ENCODE measurements at regions not wholly inside any gene's neighbourhood (a gene's known extent, or its start where the extent isn't known, plus 50 kb on each side); places are given as distances from the start of the nearest gene placed in this dataset.

- H3K4me1 Mint-ChIP-seq (ENCODE audit: low read depth) = peaks cover 32% of the 10 kb centered on the region
- no peak overlapping the region for H3K27ac Mint-ChIP-seq
- CTCF ChIA-PET = no interaction called here
- no peaks in the 10 kb centered on the region for H3K27me3 Mint-ChIP-seq
- POLR2A ChIA-PET = no interaction called here
- no peak for DNase-seq
- no peaks in the 10 kb centered on the region for H3K36me3 Mint-ChIP-seq
- intact Hi-C loops (cut with micrococcal nuclease) = no loop called here
- no peak overlapping the region for H3K4me3 Mint-ChIP-seq
- no peaks in the 10 kb centered on the region for H3K9me3 Mint-ChIP-seq
Observed at GRCh38 chr15:70539409-70539808, 223.9 kb downstream of the UACA start.

- POLR2A ChIA-PET = interaction anchor here (0.9 kb wide), 1 partner anchor 10 kb away, joined by 4 read pairs; no protein-coding TSS in a partner anchor
Observed at GRCh38 chr15:70538278-70538677, 225.1 kb downstream of the UACA start.

GRCh38 chr15:70535955-70536338 is 227.4 kb downstream of the UACA start:
- ChIA-PET CTCF (interaction anchor here (1.6 to 1.8 kb wide), 3 partner anchors 23 to 1073 kb away, joined by 5 to 8 read pairs (median 6); no protein-coding TSS in a partner anchor), POLR2A (interaction anchor here (0.8 to 1.5 kb wide), 3 partner anchors 12 to 438 kb away, joined by 3 to 4 read pairs (median 3); partner anchors contain the start of gene TLE3)
- H3K4me3 Mint-ChIP-seq = peak overlapping the region; percentile 78

More at GRCh38 chr15:70538278-70538677, 225.1 kb downstream of the UACA start:
- no peaks in the 10 kb centered on the region for H3K9me3 Mint-ChIP-seq
- CTCF ChIA-PET = interaction anchor here (1.6 kb wide), 1 partner anchor 15 kb away, joined by 3 read pairs; no protein-coding TSS in a partner anchor
- no peaks in the 10 kb centered on the region for H3K36me3 Mint-ChIP-seq
- peaks cover 36% of the 10 kb centered on the region for H3K4me1 Mint-ChIP-seq (ENCODE audit: low read depth)
- no peak for DNase-seq
- intact Hi-C loops (cut with micrococcal nuclease) = no loop called here
- H3K27me3 Mint-ChIP-seq = no peaks in the 10 kb centered on the region
- H3K4me3 Mint-ChIP-seq = no peak overlapping the region
- no peak overlapping the region for H3K27ac Mint-ChIP-seq

DNA sequence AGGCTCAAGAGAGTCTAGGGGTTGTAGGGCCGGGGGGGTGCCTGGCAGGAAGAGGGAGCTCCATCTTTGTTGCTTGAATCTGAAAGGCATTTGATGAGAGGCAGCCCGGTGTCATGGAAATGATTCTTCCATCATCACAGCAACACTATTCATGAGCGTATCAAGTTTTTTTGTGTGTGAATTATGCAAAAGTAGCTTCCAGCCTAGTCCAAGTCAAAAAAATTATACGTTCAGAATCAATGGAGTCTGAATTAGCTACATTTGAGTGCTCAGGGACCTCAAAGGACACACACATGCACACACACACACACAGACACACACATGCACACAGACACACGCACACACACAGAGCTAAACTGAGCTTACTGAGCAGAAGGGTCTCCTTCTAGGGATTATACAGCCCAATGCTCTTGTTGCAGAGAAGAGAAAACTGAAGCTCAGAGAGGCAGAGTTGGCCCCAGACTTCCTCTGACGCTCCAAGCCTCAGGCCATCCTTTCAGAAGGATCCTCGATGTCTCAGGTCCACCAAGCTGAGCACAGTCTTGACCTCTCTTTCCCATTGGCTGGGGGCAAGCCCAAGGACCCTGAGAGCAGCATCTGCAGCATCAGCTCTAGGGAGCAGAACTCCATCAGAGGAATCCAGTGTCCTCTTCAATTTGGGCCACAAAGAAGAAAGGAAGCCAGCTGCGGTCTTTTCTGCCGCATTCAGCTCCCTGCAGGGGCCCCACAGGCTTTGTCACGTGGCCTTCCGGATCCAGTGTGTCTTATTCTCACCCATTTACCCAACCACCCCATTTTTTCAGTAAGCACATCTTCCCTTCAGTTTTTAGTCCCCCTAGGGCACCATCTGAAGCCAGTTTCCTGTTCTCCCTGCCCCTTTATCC is 228.0 kb downstream of the UACA start:
- ChIA-PET POLR2A (interaction anchor here (0.8 to 1.5 kb wide), 6 partner anchors 12 to 444 kb away, joined by 3 to 4 read pairs (median 3); partner anchors contain the start of gene TLE3), CTCF (interaction anchor here (1.0 to 1.8 kb wide), 8 partner anchors 8 to 1073 kb away, joined by 3 to 8 read pairs (median 5); no protein-coding TSS in a partner anchor)

More at GRCh38 chr15:70535955-70536338, 227.4 kb downstream of the UACA start:
- no peaks in the 10 kb centered on the region for H3K36me3 Mint-ChIP-seq
- intact Hi-C loops (cut with micrococcal nuclease) = loop anchor here (2.0 kb wide), 2 partner anchors 23 to 31 kb away; no protein-coding TSS in a partner anchor
- H3K9me3 Mint-ChIP-seq = no peaks in the 10 kb centered on the region
- DNase-seq = no peak
- peaks cover 45% of the 10 kb centered on the region for H3K4me1 Mint-ChIP-seq (ENCODE audit: low read depth)
- peak overlapping the region; percentile 85 for H3K27ac Mint-ChIP-seq
- H3K27me3 Mint-ChIP-seq = no peaks in the 10 kb centered on the region

GRCh38 chr15:70533931-70534742 is 229.2 kb downstream of the UACA start:
- ChIA-PET POLR2A (interaction anchor here (0.8 to 1.5 kb wide), 4 partner anchors 13 to 442 kb away, joined by 3 to 4 read pairs (median 4); no protein-coding TSS in a partner anchor), CTCF (interaction anchor here (1.0 to 1.8 kb wide), 6 partner anchors 7 to 67 kb away, joined by 3 to 8 read pairs (median 4); no protein-coding TSS in a partner anchor)
- Mint-ChIP-seq H3K36me3 (no peaks in the 10 kb centered on the region), H3K4me1 (ENCODE audit: low read depth) (peaks cover 60% of the 10 kb centered on the region), H3K9me3 (no peaks in the 10 kb centered on the region), H3K4me3 (peak overlapping the region; percentile 78), H3K27ac (peak overlapping the region; percentile 85), H3K27me3 (no peaks in the 10 kb centered on the region)
- DNase-seq = no peak
- intact Hi-C loops (cut with micrococcal nuclease) = loop anchor here (2.0 kb wide), 2 partner anchors 25 to 29 kb away; no protein-coding TSS in a partner anchor

More for the DNA sequence above, 228.0 kb downstream of the UACA start:
- DNase-seq = peak; percentile 80
- Mint-ChIP-seq H3K27me3 (no peaks in the 10 kb centered on the region), H3K36me3 (no peaks in the 10 kb centered on the region), H3K4me1 (ENCODE audit: low read depth) (peaks cover 48% of the 10 kb centered on the region), H3K27ac (peak overlapping the region; percentile 85), H3K4me3 (peak overlapping the region; percentile 78), H3K9me3 (no peaks in the 10 kb centered on the region)
- intact Hi-C loops (cut with micrococcal nuclease) = loop anchor here (2.0 kb wide), 2 partner anchors 23 to 31 kb away; no protein-coding TSS in a partner anchor

DNA sequence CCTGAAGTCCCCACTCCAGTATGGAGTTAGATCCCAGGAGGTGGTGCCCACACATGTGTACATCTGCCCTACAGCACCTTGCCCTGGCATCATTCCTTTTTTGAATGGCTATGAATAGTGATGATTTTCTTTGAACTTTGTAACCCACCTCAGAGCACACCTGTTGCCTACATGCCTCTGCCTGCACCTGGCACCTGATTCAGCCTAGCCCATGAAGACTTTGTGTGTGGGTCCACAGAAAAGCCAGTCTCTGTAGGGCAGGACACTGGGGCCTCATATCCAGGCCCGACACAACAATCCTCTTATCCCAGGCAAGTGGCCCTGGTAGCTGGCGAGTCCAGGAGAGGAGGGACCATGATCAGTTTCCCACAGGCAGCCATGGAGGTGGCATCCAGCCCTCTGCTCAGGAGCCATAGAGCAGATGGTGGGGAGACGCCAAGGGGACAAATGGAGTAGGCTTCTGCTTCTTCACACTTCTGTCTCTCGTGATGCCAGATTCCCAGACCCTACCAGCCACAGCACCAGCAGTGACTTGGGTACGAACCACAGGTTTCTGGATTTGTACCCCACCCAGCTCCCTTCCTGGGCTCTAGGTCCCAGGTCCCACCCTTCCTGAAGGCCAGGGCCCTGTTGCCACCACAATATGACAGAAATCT is 230.7 kb downstream of the UACA start:
- Mint-ChIP-seq H3K27me3 (no peaks in the 10 kb centered on the region), H3K4me1 (ENCODE audit: low read depth) (peaks cover 71% of the 10 kb centered on the region), H3K4me3 (no peak overlapping the region), H3K36me3 (no peaks in the 10 kb centered on the region), H3K9me3 (peaks cover 2% of the 10 kb centered on the region), H3K27ac (no peak overlapping the region)
- intact Hi-C loops (cut with micrococcal nuclease) = no loop called here
- DNase-seq = no peak
- ChIA-PET CTCF (no interaction called here), POLR2A (no interaction called here)

DNA sequence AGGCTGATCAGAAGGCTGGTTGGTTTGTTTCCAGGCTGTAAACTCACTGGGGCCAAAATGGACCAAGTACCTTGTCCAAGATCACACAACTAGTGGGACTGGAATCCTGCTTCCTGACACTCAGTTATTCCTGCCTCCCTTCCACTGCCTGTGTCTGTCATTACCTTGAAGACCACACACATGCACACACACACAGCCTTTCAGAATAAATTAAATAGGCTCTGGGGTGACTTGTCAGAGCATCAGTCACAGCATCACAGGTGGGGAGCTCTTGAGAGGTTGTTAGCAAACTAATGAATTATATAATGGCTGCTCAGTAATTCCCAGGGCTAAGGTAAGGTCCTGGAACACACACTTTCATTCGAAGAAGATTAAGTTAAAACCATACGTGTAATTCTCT is 231.8 kb downstream of the UACA start:
- Mint-ChIP-seq H3K4me3 (no peak overlapping the region), H3K4me1 (ENCODE audit: low read depth) (peaks cover 80% of the 10 kb centered on the region), H3K9me3 (peaks cover 2% of the 10 kb centered on the region), H3K27ac (no peak overlapping the region), H3K36me3 (no peaks in the 10 kb centered on the region), H3K27me3 (no peaks in the 10 kb centered on the region)
- no peak for DNase-seq
- CTCF ChIA-PET = no interaction called here
- POLR2A ChIA-PET = no interaction called here
- intact Hi-C loops (cut with micrococcal nuclease) = no loop called here

DNA sequence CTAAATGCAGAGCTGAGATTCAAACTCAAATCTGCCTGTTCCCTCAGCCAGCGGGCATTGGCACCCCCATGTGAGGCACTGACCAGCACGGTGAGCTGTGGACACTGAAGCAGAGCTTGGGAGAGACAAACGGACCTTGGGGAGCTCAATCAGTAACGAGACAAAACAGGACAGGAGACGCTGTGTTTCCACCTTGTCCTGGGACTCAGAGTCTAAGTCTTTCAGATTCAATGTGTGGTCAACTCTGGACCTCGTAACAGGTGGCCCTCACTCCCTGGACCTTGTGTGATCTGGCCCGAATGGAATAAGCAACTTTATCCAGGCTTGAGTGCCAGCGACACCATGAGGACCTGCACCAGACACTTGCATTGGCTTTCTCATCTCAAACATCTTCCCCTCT is 232.5 kb downstream of the UACA start:
- no peak for DNase-seq
- Mint-ChIP-seq H3K4me1 (ENCODE audit: low read depth) (peaks cover 79% of the 10 kb centered on the region), H3K27ac (no peak overlapping the region), H3K9me3 (peaks cover 2% of the 10 kb centered on the region), H3K36me3 (no peaks in the 10 kb centered on the region), H3K27me3 (no peaks in the 10 kb centered on the region), H3K4me3 (no peak overlapping the region)
- ChIA-PET CTCF (interaction anchor here (0.6 to 1.1 kb wide), 3 partner anchors 25 to 1068 kb away, joined by 3 read pairs; no protein-coding TSS in a partner anchor), POLR2A (no interaction called here)
- intact Hi-C loops (cut with micrococcal nuclease) = no loop called here

DNA sequence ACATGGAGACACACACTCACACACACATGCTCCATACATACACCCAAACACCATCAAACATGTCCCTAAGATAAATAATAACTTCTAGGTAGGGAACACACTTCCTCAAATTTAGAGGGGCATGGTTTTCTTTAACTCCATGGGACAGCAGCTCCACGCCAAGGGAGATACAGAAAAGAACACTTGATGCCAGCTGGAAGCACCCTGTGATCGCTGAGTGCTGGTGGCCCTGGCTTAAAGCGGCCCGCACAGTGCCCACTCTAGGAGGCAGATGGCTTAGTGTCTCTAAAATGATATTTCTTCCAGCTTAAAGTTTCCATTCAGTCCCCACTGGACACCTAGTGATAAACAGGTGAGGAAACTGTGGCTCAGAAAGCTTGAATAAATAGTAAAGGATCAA is 232.9 kb downstream of the UACA start:
- CTCF ChIA-PET = interaction anchor here (0.6 to 1.1 kb wide), 3 partner anchors 25 to 1068 kb away, joined by 3 read pairs; no protein-coding TSS in a partner anchor
- H3K36me3 Mint-ChIP-seq = no peaks in the 10 kb centered on the region
- DNase-seq = no peak
- intact Hi-C loops (cut with micrococcal nuclease) = no loop called here
- H3K27ac Mint-ChIP-seq = no peak overlapping the region
- no peak overlapping the region for H3K4me3 Mint-ChIP-seq
- POLR2A ChIA-PET = no interaction called here
- H3K4me1 Mint-ChIP-seq (ENCODE audit: low read depth) = peaks cover 77% of the 10 kb centered on the region
- H3K27me3 Mint-ChIP-seq = no peaks in the 10 kb centered on the region
- H3K9me3 Mint-ChIP-seq = peaks cover 2% of the 10 kb centered on the region

GRCh38 chr15:70530017-70530499 is 233.3 kb downstream of the UACA start:
- H3K27ac Mint-ChIP-seq = no peak overlapping the region
- DNase-seq = no peak
- H3K4me1 Mint-ChIP-seq (ENCODE audit: low read depth) = peaks cover 75% of the 10 kb centered on the region
- POLR2A ChIA-PET = no interaction called here
- H3K4me3 Mint-ChIP-seq = no peak overlapping the region
- CTCF ChIA-PET = interaction anchor here (0.6 to 1.1 kb wide), 3 partner anchors 24 to 1067 kb away, joined by 3 read pairs; no protein-coding TSS in a partner anchor
- peaks cover 2% of the 10 kb centered on the region for H3K9me3 Mint-ChIP-seq
- intact Hi-C loops (cut with micrococcal nuclease) = no loop called here
- H3K27me3 Mint-ChIP-seq = no peaks in the 10 kb centered on the region
- H3K36me3 Mint-ChIP-seq = no peaks in the 10 kb centered on the region

DNA sequence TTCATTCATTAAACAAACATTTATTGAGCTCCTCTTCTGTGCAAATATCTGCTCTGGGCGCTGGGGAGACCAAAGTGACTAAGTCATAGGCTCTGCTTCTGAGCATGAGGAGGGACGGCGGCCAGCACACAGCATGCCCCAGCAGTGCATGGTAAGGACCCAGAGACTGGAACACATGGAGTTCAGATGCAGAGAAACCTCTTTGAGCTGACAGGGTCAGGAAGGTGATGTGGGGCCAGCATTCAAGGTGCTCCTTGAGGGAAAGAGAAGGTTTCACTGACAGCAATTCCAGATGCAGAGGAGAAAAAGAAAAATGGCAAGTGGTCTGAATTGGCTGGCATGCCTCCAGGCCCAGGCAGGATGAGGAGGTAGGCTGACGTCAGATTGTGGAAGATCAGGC is 234.5 kb downstream of the UACA start:
- ChIA-PET CTCF (interaction anchor here (1.0 to 2.4 kb wide), 6 partner anchors 11 to 40 kb away, joined by 3 to 7 read pairs (median 4); no protein-coding TSS in a partner anchor), POLR2A (interaction anchor here (0.6 to 1.0 kb wide), 6 partner anchors 9 to 1061 kb away, joined by 3 to 4 read pairs (median 3); no protein-coding TSS in a partner anchor)
- Mint-ChIP-seq H3K27me3 (no peaks in the 10 kb centered on the region), H3K36me3 (no peaks in the 10 kb centered on the region), H3K9me3 (peaks cover 2% of the 10 kb centered on the region), H3K4me1 (ENCODE audit: low read depth) (peaks cover 62% of the 10 kb centered on the region), H3K27ac (peak overlapping the region; percentile 44), H3K4me3 (no peak overlapping the region)
- no peak for DNase-seq
- intact Hi-C loops (cut with micrococcal nuclease) = loop anchor here (1.0 to 2.0 kb wide), 3 partner anchors 19 to 36 kb away; no protein-coding TSS in a partner anchor
